ENCODE measurements at regions not wholly inside any gene's neighbourhood (a gene's known extent, or its start where the extent isn't known, plus 50 kb on each side); places are given as distances from the start of the nearest gene placed in this dataset.

- TF ChIP-seq CTCF (conservative IDR thresholded peaks at IDR 0.05), result no peak
- no peak for TF ChIP-seq EZH2 (IDR thresholded peaks at IDR 0.05; ENCODE audit: low read depth)
These were observed 174.9 kb downstream of the SEC14L1 start for GRCh38 chr17:77315551-77316190.
